ENCODE measurements at regions not wholly inside any gene's neighbourhood (a gene's known extent, or its start where the extent isn't known, plus 50 kb on each side); places are given as distances from the start of the nearest gene placed in this dataset.
A peak's percentile ranks its signal among the peaks of the same experiment; 100 is the strongest.

- no peak overlapping the region for H3K56ac ChIP-seq (replicated peaks; ENCODE audit: insufficient read length, low read depth, low read length)
- ChIA-PET POLR2A (ENCODE audit: partially characterized antibody) (interaction anchor here (1.1 to 1.9 kb wide), 2 partner anchors 10 to 29 kb away, joined by 3 to 8 read pairs; no protein-coding TSS in a partner anchor), CTCF (ENCODE audit: partially characterized antibody) (interaction anchor here (1.4 kb wide), 1 partner anchor 116 kb away, joined by 4 read pairs; no protein-coding TSS in a partner anchor)
- DNase-seq (ENCODE audit: low read depth in 1 of 2, low spot score in 2 of 2) (no peak), FAIRE-seq (no peak)
- H3K79me2 ChIP-seq (ENCODE audit: control insufficient read depth in 1 of 2, insufficient read depth in 2 of 2, low read length in 2 of 2): no peaks in the 10 kb centered on the region
- no peak overlapping the region for H4K91ac ChIP-seq (replicated peaks; ENCODE audit: insufficient read length, low read length)
- peak overlapping the region; percentile 18; the same call in 1 of the 2 replicates for H2BK12ac ChIP-seq (ENCODE audit: low read depth, low read length)
- no peak overlapping the region for H2BK5ac ChIP-seq (ENCODE audit: low read depth, low read length)
- 94% methylated on average over 1 of the region's 1 CpG; no CpG with 5 or more reads in 1 of the 2 experiments for WGBS, 2 experiments (ENCODE audit: extremely low coverage in 1 of 2, insufficient coverage in 1 of 2, insufficient read length in 1 of 2, insufficient replicate concordance in 2 of 2, low coverage in 1 of 2, low lambda C conversion rate in 2 of 2, missing lambda C conversion rate in 1 of 2)
- no peak overlapping the region for H3K4ac ChIP-seq (replicated peaks; ENCODE audit: insufficient read length, low read depth, low read length)
- no peak overlapping the region for H3K14ac ChIP-seq (ENCODE audit: insufficient read length)
- no peak overlapping the region for H2BK120ac ChIP-seq (replicated peaks; ENCODE audit: low read depth, low read length)
- H3K18ac ChIP-seq (ENCODE audit: extremely low read depth, low read length): no peak overlapping the region
- no peak overlapping the region for H3K9ac ChIP-seq (replicated peaks in 1 of 4; ENCODE audit: extremely low read depth in 1 of 4, low read depth in 3 of 4, low read length in 3 of 4)
- TF ChIP-seq, protein P1, sequence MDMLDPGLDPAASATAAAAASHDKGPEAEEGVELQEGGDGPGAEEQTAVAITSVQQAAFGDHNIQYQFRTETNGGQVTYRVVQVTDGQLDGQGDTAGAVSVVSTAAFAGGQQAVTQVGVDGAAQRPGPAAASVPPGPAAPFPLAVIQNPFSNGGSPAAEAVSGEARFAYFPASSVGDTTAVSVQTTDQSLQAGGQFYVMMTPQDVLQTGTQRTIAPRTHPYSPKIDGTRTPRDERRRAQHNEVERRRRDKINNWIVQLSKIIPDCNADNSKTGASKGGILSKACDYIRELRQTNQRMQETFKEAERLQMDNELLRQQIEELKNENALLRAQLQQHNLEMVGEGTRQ (IDR thresholded peaks at IDR 0.05; ENCODE audit: low read length): no peak
- TF ChIP-seq CBX8 (IDR thresholded peaks at IDR 0.05; ENCODE audit: borderline replicate concordance, low read depth, low read length) (no peak), ASH2L (IDR thresholded peaks at IDR 0.05; ENCODE audit: low read length) (no peak), GTF2F1 (IDR thresholded peaks at IDR 0.05; ENCODE audit: borderline replicate concordance, low read depth, low read length) (no peak), TAF1 (IDR thresholded peaks at IDR 0.05; ENCODE audit: low read depth, low read length) (no peak), RXRA (IDR thresholded peaks at IDR 0.05; ENCODE audit: insufficient read depth, low read depth, low read length) (no peak), NRF1 (IDR thresholded peaks at IDR 0.05; ENCODE audit: low read depth, low read length) (no peak)
- no peak overlapping the region for H2AFZ ChIP-seq (ENCODE audit: low read length)
- no peak overlapping the region for H2BK15ac ChIP-seq (ENCODE audit: low read length)
- H4K8ac ChIP-seq (ENCODE audit: extremely low read depth, insufficient read depth, low read length): no peak overlapping the region
- H3K4me3 ChIP-seq (ENCODE audit: extremely low read depth in 1 of 4, insufficient read depth in 2 of 4, low read depth in 3 of 4, low read length in 4 of 4): no peak overlapping the region
- no peaks in the 10 kb centered on the region for H3K36me3 ChIP-seq (ENCODE audit: control insufficient read depth in 2 of 4, insufficient read depth in 4 of 4, low read length in 3 of 4)
- H3K4me1 ChIP-seq (replicated peaks in 1 of 4; ENCODE audit: control insufficient read depth in 3 of 4, insufficient read depth in 4 of 4, low read length in 3 of 4): no peaks in the 10 kb centered on the region; a peak in 1 of 7 replicates
- no peak overlapping the region for H3K4me2 ChIP-seq (ENCODE audit: insufficient read depth in 1 of 2, low read depth in 2 of 2, low read length in 2 of 2)
- H3K9me3 ChIP-seq (ENCODE audit: insufficient read depth in 2 of 2, low read depth in 1 of 2, low read length in 1 of 2): no peaks in the 10 kb centered on the region
- H3K27ac ChIP-seq (ENCODE audit: low read depth, low read length): no peak overlapping the region
- no peak overlapping the region for H4K5ac ChIP-seq (ENCODE audit: insufficient read length, low read depth, low read length)
- no peaks in the 10 kb centered on the region for H4K20me1 ChIP-seq (replicated peaks in 1 of 2; ENCODE audit: control insufficient read depth in 1 of 2, insufficient read depth in 2 of 2, low read length in 2 of 2)
- no peaks in the 10 kb centered on the region for H3K23me2 ChIP-seq (ENCODE audit: low read depth, low read length)
- no peaks in the 10 kb centered on the region for H3K79me1 ChIP-seq (ENCODE audit: low read depth, low read length)
- no peak overlapping the region for H3K23ac ChIP-seq (ENCODE audit: insufficient read length)
- H3K27me3 ChIP-seq (replicated peaks in 1 of 4; ENCODE audit: control insufficient read depth in 3 of 4, extremely low read depth in 1 of 4, insufficient read depth in 3 of 4, low read length in 3 of 4): no peaks in the 10 kb centered on the region
- H2AK5ac ChIP-seq (ENCODE audit: low read depth, low read length): no peak overlapping the region
- H2BK20ac ChIP-seq (ENCODE audit: low read length): no peak overlapping the region
Observed at GRCh38 chr3:150355574-150355973, 52.5 kb upstream of the TSC22D2 start.
